NCI-H82 treated with DMSO at 0.1 percent for 48 hours (cell line): ENCODE measurements at regions not wholly inside any gene's neighbourhood (a gene's known extent, or its start where the extent isn't known, plus 50 kb on each side); places are given as distances from the start of the nearest gene placed in this dataset.
"Not testable (repeated sequence)": the region's sequence is repeated elsewhere in the genome, so short reads cannot be mapped to it uniquely, and the experiment has no call there.

ENCODE experiments used
- DNase-seq: peaks from one replicate; lab custom pipeline; 2025; ENCODE audit not compliant: unreplicated experiment; lab: John Stamatoyannopoulos, UW

DNA sequence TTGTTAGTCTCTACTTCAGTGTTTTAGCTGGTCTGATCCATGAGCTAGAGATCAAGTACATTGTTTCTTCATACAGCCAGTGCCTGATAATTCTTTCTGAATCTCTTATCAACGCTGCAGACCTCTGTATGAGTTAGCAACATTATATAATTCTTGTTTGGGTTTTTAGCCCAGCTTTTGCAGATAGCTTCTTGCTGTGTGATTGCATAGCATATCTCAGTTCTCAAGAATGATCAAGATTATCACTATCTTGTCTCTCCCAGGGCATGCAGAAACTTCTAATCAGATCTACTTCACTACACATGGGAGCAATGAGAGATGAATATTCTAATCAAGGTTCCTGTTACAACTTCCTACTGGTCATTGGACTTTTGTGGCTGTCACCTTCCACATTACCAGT is 158.3 kb downstream of the FAM174A start:
- no peak for DNase-seq

DNA sequence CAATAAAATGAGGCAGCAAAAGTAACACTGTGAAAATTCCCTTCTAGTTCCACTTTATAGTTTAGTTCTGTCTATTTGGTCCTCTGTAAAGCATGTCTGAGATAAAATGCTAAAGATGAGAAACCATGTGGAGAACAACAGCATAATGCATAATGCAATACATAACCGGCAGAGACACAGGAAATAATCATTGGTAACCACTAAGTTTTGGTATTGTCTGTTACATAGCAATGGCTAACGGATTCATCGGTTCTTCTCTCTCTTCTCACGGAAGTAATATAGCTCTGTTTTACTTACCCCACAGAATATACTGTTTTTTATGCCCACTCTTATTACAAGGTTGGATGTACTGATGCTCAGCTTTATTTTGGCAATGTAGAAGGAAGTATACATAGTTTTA is 158.9 kb downstream of the FAM174A start:
- no peak for DNase-seq

DNA sequence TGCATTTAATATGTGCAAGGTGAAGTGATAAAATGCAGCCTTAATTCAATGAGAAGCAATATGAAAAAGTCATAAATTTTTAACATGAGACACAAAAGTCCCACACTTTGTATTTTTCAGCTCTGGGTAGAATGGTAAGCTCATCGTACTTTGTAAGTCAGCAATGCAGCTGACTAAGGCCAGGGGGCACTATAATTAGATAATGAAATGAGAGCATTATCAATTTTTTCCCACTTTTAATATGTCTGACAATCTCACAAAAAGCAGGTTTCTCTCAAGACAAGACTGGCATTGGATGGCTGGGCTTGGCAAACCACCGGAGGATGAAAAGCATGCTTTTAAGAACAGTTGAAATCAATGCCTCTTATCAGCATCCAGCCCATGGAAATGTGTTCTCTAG is 162.8 kb downstream of the FAM174A start:
- no peak for DNase-seq

DNA sequence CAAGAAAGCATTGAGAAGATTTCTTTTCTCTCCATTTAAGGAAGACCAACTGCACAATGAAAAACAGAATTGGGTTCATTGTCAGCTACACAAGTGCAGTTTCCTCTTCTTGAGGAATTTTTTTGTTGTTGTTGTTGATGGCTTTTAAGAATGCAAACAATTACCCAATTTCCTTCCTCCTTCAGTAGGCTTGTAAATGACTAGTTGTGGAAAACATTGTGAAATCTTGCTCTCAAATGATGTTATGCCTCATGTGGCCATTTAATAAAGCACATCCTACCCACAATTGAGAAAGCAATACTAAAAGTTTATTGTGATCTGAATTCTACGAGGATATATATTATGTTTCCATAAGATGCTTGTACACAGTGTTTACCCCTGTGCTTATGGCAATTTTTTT is 171.6 kb downstream of the FAM174A start:
- no peak for DNase-seq

GRCh38 chr5:100708645-100709171 is 173.5 kb downstream of the FAM174A start:
- DNase-seq, result no peak

DNA sequence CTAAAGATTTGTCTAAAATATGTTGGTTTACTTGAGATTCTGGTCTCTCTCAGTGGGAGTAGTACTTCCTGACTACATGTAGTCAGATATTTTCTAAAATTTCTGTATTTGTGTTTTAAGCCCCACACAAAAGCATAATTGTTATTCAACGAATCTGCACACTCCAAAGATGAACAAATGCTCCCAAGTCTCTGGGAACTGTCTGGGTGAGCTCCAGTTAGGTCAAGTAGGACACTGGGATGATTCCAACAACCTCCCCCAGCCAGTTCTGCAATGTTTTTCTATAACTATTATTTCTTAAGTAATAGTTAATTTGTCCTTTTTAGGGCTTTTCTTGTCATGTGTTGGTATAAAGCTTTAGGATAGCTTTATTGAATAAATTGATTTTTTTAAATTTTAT is 174.6 kb downstream of the FAM174A start:
- DNase-seq, result no peak

GRCh38 chr5:100714780-100715179 is 179.6 kb downstream of the FAM174A start:
- DNase-seq, result not testable (repeated sequence)

DNA sequence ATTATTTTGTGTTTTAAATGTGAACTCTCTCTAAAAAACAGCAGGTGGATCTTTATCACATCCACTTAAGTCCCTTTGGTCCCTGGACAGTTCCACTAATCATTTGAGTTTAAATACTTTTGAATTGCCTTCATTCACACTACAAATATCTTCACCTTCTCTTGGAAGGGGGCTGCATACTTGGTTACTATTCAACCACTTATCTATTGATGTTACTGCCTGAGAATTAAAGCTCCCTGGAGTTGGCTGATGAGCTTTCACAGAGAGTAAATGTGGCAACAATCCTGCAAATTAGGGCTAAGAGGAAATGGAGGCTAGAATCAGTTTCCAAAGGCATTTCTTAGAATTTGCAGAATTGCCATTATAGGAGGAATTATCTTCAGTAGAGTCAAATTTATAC is 180.4 kb downstream of the ST8SIA4 start:
- DNase-seq, result no peak

DNA sequence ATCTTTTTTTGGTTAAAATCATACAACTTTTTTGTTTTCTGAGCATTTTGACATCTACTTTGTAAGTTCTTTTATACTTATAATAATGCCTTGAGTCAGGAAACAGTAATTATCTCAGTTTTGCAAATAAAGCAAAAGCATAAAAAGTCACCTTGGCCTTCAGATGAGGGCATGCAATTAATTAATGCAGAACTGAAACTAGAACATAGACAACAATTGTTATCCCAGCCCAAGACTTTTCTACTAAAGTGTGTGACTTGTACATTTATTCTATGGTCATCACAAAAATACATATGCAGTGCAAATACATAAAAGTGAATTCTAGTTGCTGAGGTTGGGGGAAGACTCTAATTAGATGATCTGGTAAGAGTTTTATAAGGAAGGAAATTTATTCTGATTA is 179.9 kb downstream of the ST8SIA4 start:
- DNase-seq, result no peak

DNA sequence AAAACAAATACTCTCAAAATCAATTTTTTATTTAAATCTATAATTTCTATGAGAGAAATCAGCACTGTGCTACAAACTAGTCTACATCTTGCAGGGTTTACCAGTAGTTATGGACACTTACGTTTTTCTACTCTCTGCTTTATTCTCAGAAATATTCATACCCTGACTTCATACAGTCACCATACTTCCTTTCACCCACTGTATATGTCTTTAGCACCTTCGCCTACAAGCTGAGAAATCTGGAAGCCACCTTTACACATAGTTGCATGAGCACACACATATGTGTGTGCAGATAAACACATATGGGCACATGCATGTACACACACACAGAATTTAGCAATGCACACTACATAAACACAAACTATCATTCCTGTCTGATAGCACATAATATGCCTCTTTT is 177.0 kb downstream of the ST8SIA4 start:
- no peak for DNase-seq

DNA sequence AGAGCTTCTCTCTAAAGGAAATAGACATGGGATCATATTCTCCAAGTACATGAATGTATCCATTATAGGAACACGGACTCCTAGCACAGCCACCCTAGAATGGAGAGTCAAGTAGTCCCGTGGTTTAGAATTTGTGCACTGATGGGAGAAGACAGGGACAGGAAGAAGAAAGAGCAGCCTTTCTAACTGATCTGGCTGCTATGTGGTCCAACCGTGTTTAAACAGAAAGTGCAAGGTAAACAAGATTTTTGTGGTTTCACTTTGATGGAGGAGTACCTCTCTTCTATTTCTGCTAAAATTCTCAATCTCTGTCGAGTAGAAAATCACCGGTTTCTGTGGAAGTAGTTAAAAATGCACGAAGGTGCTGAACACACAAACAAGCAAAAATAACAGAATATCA is 171.3 kb downstream of the ST8SIA4 start:
- no peak for DNase-seq

- DNase-seq, result no peak
Measured at GRCh38 chr5:100746730-100747129, 156.4 kb downstream of the ST8SIA4 start.

DNA sequence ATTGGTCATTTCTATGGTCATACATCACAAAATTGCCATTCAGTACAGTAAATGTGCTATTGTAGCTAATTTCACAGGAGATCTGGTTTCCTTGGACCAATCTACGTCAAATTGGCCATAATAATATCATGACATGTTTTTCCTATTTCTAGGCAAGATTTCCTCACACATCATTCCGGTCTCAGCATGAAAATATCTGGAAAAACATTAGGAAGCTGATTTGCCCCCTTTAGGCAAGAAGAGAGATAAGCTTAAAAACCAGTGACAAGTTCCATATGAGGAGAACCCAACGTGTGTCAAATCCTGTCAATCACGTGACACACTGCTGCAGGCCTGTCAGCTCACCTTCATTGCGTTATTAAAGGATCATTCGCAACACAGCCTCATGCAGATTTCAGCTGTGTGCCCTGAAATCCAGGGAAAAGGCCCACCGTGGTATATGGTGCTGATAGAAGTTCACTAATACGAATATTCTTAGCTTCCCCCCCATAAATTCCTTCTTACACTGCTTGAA is 153.3 kb downstream of the ST8SIA4 start:
- no peak for DNase-seq

DNA sequence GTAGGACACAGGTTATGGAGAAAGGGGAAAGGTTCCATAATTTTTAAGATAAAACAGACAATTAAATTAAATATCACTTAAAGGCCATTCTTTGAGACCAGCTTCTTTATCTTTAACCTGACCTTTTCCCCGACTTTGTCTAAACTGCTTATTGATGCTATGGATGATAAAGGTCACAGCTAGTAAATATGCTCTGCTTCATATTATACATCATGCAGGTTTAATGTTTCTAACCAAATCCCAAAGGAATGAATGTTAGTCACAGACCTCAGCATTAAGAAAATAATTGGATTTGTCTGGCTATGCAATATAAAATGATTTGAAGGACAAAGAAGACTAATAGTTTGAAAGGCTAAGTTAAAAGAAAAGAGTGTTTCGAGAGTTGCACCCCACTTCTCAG is 147.6 kb downstream of the ST8SIA4 start:
- DNase-seq, result peak; percentile 21
